Parathyroid adenoma (tissue), 2 donors: ENCODE measurements at regions not wholly inside any gene's neighbourhood (a gene's known extent, or its start where the extent isn't known, plus 50 kb on each side); places are given as distances from the start of the nearest gene placed in this dataset.

Source experiments
- H2AFZ ChIP-seq: fragments of 300-600 bp; sonication (generic); one replicate; pipeline ENCODE4 v1.7.0; 2017; ENCODE audit warnings: antibody characterized with exemption, mild to moderate bottlenecking
- H3K27ac ChIP-seq: fragments of 300-600 bp; sonication (generic); one replicate; pipeline ENCODE4 v1.7.0; 2017
- H3K27me3 ChIP-seq: fragments of 300-600 bp; sonication (generic); one replicate; pipeline ENCODE4 v1.7.0; 2017; ENCODE audit warnings: low read length; ENCODE audit not compliant: control insufficient read depth, insufficient read depth
- H3K36me3 ChIP-seq: fragments of 300-600 bp; sonication (generic); one replicate; pipeline ENCODE4 v1.7.0; 2017; ENCODE audit warnings: low read length; ENCODE audit not compliant: control insufficient read depth, insufficient read depth
- H3K4me1 ChIP-seq: fragments of 300-600 bp; sonication (generic); one replicate; pipeline ENCODE4 v1.7.0; 2017; ENCODE audit warnings: control low read depth
- H3K4me2 ChIP-seq: fragments of 300-600 bp; sonication (generic); one replicate; pipeline ENCODE4 v1.7.0; 2017; ENCODE audit warnings: low read length
- H3K4me3 ChIP-seq: fragments of 300-600 bp; sonication (generic); one replicate; pipeline ENCODE4 v1.7.0; 2017; ENCODE audit warnings: low read depth, low read length
- H3K79me2 ChIP-seq: fragments of 300-600 bp; sonication (generic); one replicate; pipeline ENCODE4 v1.7.0; 2017; ENCODE audit warnings: control low read depth
- H3K9ac ChIP-seq: fragments of 300-600 bp; sonication (generic); one replicate; pipeline ENCODE4 v1.7.0; 2017; ENCODE audit warnings: mild to moderate bottlenecking
- H3K9me3 ChIP-seq: fragments of 300-600 bp; sonication (generic); one replicate; pipeline ENCODE4 v1.7.0; 2017; ENCODE audit warnings: low read length; ENCODE audit not compliant: control insufficient read depth
- TF ChIP-seq, protein P1 (sequence below): fragments of 300-600 bp; sonication (generic); IDR thresholded peaks from one replicate; pipeline ENCODE4 v1.7.0; 2017; ENCODE audit warnings: antibody characterized with exemption, mild to moderate bottlenecking
- donor health status: primary hyperparathyroidism.

DNA sequence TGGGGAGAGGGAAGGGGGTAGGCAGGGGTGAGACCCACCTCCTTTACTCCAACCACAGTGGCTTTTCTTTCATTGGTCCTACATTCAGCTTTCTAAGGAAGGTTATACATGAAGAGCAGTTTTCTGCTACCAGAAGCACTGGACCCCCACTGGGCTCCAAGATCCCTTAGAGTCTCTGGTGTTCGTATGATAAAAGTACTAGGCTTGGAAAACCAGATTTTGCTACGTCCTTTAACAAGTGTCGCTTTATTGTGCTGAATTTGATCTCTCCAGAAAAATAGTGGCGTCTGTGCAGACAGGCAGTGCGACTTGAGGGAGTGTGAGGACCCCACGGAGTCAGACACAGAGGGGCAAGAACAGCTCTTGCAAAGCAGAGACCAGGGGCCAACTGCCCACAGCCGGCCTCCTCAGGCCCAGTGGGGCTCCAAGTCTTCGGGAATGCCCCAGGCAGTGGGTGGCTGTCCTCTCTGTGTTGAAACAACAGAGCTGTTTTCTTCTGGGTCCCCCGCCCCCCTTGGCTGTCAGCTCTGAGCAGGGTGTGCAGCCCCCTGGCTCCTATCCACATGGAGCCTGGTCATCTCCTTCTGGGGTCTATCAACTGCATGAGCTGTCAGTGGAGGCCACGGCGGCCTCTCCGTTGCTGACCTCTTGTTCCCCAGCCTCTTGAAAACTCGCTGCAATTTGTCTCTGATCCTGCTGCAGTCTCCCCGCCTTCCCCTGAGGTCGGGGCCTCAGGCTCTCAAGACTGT, 333.2 kb downstream of the RPS24 start:
- Histone ChIP-seq H3K36me3 (no peaks in the 10 kb centered on the region), H3K4me3 (no peak overlapping the region), H3K9ac (no peak overlapping the region), H3K79me2 (no peaks in the 10 kb centered on the region), H3K27ac (no peak overlapping the region), H3K9me3 (no peaks in the 10 kb centered on the region), H3K4me1 (no peaks in the 10 kb centered on the region), H2AFZ (no peak overlapping the region), H3K4me2 (no peak overlapping the region), H3K27me3 (no peaks in the 10 kb centered on the region)
- TF ChIP-seq, protein P1, sequence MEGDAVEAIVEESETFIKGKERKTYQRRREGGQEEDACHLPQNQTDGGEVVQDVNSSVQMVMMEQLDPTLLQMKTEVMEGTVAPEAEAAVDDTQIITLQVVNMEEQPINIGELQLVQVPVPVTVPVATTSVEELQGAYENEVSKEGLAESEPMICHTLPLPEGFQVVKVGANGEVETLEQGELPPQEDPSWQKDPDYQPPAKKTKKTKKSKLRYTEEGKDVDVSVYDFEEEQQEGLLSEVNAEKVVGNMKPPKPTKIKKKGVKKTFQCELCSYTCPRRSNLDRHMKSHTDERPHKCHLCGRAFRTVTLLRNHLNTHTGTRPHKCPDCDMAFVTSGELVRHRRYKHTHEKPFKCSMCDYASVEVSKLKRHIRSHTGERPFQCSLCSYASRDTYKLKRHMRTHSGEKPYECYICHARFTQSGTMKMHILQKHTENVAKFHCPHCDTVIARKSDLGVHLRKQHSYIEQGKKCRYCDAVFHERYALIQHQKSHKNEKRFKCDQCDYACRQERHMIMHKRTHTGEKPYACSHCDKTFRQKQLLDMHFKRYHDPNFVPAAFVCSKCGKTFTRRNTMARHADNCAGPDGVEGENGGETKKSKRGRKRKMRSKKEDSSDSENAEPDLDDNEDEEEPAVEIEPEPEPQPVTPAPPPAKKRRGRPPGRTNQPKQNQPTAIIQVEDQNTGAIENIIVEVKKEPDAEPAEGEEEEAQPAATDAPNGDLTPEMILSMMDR = no peak

DNA sequence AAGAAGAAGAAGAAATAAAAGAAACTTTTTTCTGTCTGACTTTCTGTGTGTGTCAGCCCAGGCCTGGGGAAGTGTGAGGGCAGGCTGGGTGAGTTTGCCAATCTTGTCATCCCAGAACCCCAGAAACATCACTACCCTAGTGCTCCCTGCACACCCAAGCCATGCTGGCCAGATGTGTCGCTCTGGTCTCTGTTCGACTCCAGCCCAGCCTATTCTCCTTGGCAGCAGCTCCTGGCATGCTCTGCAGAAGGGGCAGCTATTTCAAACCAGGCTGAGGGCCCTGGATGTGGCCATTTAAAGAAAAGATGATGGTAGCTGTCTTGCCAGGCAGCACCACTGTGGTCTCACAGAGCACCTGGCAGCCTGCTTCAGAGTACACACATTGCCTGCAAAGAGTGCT, 334.1 kb downstream of the RPS24 start:
- no peaks in the 10 kb centered on the region for H3K36me3 ChIP-seq
- no peaks in the 10 kb centered on the region for H3K27me3 ChIP-seq
- H3K4me2 ChIP-seq = no peak overlapping the region
- no peak overlapping the region for H3K27ac ChIP-seq
- H3K79me2 ChIP-seq = no peaks in the 10 kb centered on the region
- TF ChIP-seq, protein P1 = no peak
- no peaks in the 10 kb centered on the region for H3K4me1 ChIP-seq
- no peak overlapping the region for H3K9ac ChIP-seq
- no peaks in the 10 kb centered on the region for H3K9me3 ChIP-seq
- H2AFZ ChIP-seq = no peak overlapping the region
- H3K4me3 ChIP-seq = no peak overlapping the region

DNA sequence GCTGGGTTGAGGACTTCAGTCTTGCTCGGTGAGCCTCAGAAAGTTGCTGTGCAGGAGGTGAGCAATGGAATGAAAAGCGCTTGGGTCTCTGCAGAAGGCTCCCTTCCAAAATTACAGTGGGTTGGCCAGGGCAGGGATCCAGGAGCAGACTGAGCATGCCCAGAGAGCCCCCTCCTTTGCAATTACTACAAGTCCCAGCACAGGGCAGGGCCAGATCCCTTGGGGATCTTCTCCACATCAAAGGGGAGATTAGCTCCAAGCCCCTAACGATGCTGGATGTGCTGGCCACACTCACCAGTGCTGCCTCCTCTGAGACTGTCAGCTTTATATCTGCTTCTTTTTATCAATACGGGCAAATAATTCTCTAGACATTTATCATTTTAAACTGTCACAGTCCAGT, 337.5 kb downstream of the RPS24 start:
- Histone ChIP-seq H3K4me3 (no peak overlapping the region), H3K79me2 (no peaks in the 10 kb centered on the region), H3K27me3 (no peaks in the 10 kb centered on the region), H3K36me3 (no peaks in the 10 kb centered on the region), H3K9ac (no peak overlapping the region), H3K9me3 (no peaks in the 10 kb centered on the region), H2AFZ (no peak overlapping the region), H3K4me2 (no peak overlapping the region), H3K4me1 (no peaks in the 10 kb centered on the region), H3K27ac (no peak overlapping the region)
- TF ChIP-seq, protein P1 = no peak

DNA sequence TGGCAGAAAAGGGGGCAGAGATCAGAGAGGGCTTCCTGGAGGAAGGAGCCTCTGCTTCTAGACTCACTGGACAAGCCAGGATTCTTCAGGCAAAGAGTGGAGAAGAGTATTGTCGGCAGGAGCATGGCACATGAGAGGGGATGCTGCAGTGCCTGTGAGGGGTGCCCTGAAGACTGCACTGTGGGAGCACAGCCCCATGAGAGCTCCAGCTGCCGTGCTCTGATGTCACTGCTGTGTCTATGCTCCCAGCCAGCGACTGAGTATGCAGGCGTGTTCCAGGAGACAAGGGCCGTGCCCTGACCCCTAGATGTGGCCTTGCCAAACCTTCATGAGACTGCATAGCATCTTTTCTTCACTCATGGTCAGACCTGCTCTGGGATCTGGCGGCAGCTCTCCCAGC, 339.1 kb downstream of the RPS24 start:
- Histone ChIP-seq H3K4me3 (no peak overlapping the region), H3K79me2 (no peaks in the 10 kb centered on the region), H3K4me2 (no peak overlapping the region), H3K27ac (no peak overlapping the region), H3K9me3 (no peaks in the 10 kb centered on the region), H3K4me1 (no peaks in the 10 kb centered on the region), H2AFZ (no peak overlapping the region), H3K9ac (no peak overlapping the region), H3K27me3 (no peaks in the 10 kb centered on the region), H3K36me3 (no peaks in the 10 kb centered on the region)
- TF ChIP-seq, protein P1 = no peak
